ENCODE measurements at regions not wholly inside any gene's neighbourhood (a gene's known extent, or its start where the extent isn't known, plus 50 kb on each side); places are given as distances from the start of the nearest gene placed in this dataset.

- TF ChIP-seq CTCF (IDR thresholded peaks at IDR 0.05; ENCODE audit: low read depth, low read length, missing control alignments): no peak
- in situ Hi-C loops (cut with HindIII; ENCODE audit: low pct_ligation_motif_present, low sequenced_read_pairs): no loop called here
- DNase-seq: no peak
Measured at GRCh38 chr2:78576409-78576808, 449.1 kb upstream of the REG3G start.

GRCh38 chr2:78585871-78586270, 439.6 kb upstream of the REG3G start:
- TF ChIP-seq CTCF (IDR thresholded peaks at IDR 0.05; ENCODE audit: low read depth, low read length, missing control alignments): no peak
- in situ Hi-C loops (cut with HindIII; ENCODE audit: low pct_ligation_motif_present, low sequenced_read_pairs): no loop called here
- Histone ChIP-seq H3K36me3 (replicated peaks) (no peaks in the 10 kb centered on the region), H3K4me3 (ENCODE audit: low read depth, low read length) (no peak overlapping the region), H3K27me3 (replicated peaks) (no peaks in the 10 kb centered on the region), H3K27ac (no peak overlapping the region)
- no peak for DNase-seq

More at GRCh38 chr2:78576409-78576808, 449.1 kb upstream of the REG3G start:
- Histone ChIP-seq H3K4me3 (ENCODE audit: low read depth, low read length) (no peak overlapping the region), H3K27me3 (replicated peaks) (no peaks in the 10 kb centered on the region), H3K27ac (no peak overlapping the region), H3K36me3 (replicated peaks) (no peaks in the 10 kb centered on the region)

DNA sequence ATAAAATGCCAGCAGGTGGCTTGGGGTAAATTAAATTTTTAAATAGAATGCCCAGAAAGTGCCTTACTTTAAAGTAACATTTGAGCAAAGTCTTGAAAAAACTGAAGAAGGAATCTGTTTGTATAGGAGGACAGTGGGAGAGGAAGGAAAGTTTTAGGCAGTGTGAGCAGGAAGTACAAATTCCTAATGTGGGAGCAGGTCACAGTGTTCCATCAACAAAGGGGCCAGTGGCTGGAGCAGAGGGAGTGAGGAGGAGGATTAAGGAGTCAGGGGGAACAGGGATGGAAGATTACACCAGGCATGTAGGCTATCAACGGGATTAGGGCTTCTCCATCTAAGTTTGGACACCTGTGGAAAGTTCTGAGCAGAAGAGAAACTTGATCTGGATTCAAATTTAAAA, 439.2 kb upstream of the REG3G start:
- in situ Hi-C loops (cut with HindIII; ENCODE audit: low pct_ligation_motif_present, low sequenced_read_pairs): no loop called here
- Histone ChIP-seq H3K36me3 (replicated peaks) (no peaks in the 10 kb centered on the region), H3K27me3 (replicated peaks) (no peaks in the 10 kb centered on the region), H3K27ac (no peak overlapping the region), H3K4me3 (ENCODE audit: low read depth, low read length) (no peak overlapping the region)
- no peak for TF ChIP-seq CTCF (IDR thresholded peaks at IDR 0.05; ENCODE audit: low read depth, low read length, missing control alignments)
- no peak for DNase-seq

- TF ChIP-seq CTCF (IDR thresholded peaks at IDR 0.05; ENCODE audit: low read depth, low read length, missing control alignments): no peak
- in situ Hi-C loops (cut with HindIII; ENCODE audit: low pct_ligation_motif_present, low sequenced_read_pairs): no loop called here
- no peak for DNase-seq
- H3K36me3 ChIP-seq (replicated peaks): no peaks in the 10 kb centered on the region
- H3K27ac ChIP-seq: no peak overlapping the region
- no peaks in the 10 kb centered on the region for H3K27me3 ChIP-seq (replicated peaks)
- no peak overlapping the region for H3K4me3 ChIP-seq (ENCODE audit: low read depth, low read length)
Measured at GRCh38 chr2:78589871-78590270, 435.6 kb upstream of the REG3G start.

DNA sequence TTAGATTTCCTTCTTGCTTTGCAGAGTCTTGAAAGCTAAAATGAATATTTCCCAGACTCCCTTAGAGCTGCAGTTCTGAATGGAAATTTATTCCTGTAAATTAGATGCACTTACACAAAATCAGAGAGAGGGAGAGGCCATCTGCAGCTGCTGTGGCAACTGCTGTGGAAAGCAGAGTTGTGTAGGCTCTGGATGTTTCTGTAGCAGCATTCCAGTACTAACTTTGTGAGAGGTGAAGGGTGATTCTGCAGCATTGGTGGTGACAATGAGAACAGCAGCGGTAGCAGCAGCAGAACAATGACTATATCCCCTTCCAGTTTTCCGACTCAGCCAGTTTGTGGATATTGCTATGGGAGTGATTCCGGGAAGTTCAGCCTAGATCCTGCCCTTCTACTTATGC, 433.0 kb upstream of the REG3G start:
- TF ChIP-seq CTCF (IDR thresholded peaks at IDR 0.05; ENCODE audit: low read depth, low read length, missing control alignments): no peak
- in situ Hi-C loops (cut with HindIII; ENCODE audit: low pct_ligation_motif_present, low sequenced_read_pairs): no loop called here
- Histone ChIP-seq H3K27ac (no peak overlapping the region), H3K36me3 (replicated peaks) (no peaks in the 10 kb centered on the region), H3K4me3 (ENCODE audit: low read depth, low read length) (no peak overlapping the region), H3K27me3 (replicated peaks) (no peaks in the 10 kb centered on the region)
- DNase-seq: no peak

DNA sequence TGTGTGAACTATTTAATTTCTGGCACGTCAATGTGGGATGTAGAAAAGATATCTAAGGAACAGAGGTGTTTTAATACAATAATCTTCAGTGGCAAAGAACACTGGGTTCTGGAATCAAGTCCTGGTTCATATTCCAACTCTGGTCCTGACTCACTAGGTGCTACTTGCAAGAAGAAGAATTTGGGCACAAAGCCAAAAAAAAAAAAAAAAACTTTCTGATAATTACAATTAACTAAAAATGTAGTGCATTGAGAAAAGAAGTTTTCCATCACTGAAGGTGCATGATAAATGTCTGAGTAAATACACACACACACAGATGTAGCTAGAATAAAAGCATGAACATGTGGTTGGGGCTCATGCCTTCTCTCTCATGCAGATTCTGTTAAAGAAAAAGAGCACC, 424.4 kb upstream of the REG3G start:
- in situ Hi-C loops (cut with HindIII; ENCODE audit: low pct_ligation_motif_present, low sequenced_read_pairs): no loop called here
- no peak overlapping the region for H3K4me3 ChIP-seq (ENCODE audit: low read depth, low read length)
- TF ChIP-seq CTCF (IDR thresholded peaks at IDR 0.05; ENCODE audit: low read depth, low read length, missing control alignments): no peak
- no peaks in the 10 kb centered on the region for H3K27me3 ChIP-seq (replicated peaks)
- H3K36me3 ChIP-seq (replicated peaks): no peaks in the 10 kb centered on the region
- no peak overlapping the region for H3K27ac ChIP-seq
- no peak for DNase-seq

All from brain microvascular endothelial cell (primary cell).